Inferior parietal cortex (tissue), 1 donor: ENCODE measurements at regions not wholly inside any gene's neighbourhood (a gene's known extent, or its start where the extent isn't known, plus 50 kb on each side); places are given as distances from the start of the nearest gene placed in this dataset.

Experiments used
- DNase-seq: peaks from one replicate; pipeline ENCODE4 v3.0.0-alpha.2; 2016; ENCODE audit errors: extremely low spot score

GRCh38 chr4:13316354-13316753 is 167.8 kb downstream of the RAB28 start:
- DNase-seq: no peak

- no peak for DNase-seq
Observed at GRCh38 chr4:13313856-13314255, 170.3 kb downstream of the RAB28 start.

GRCh38 chr4:13312264-13312663 is 171.9 kb downstream of the RAB28 start:
- no peak for DNase-seq

- DNase-seq: no peak
Observed at GRCh38 chr4:13309751-13310150, 174.4 kb downstream of the RAB28 start.

GRCh38 chr4:13306356-13306755 is 177.8 kb downstream of the RAB28 start:
- DNase-seq: no peak

GRCh38 chr4:13302876-13303275 is 181.3 kb downstream of the RAB28 start:
- no peak for DNase-seq

GRCh38 chr4:13299343-13299742 is 184.8 kb downstream of the RAB28 start:
- no peak for DNase-seq

- no peak for DNase-seq
Observed at GRCh38 chr4:13298655-13299054, 185.5 kb downstream of the RAB28 start.

GRCh38 chr4:13296986-13297385 is 187.2 kb downstream of the RAB28 start:
- no peak for DNase-seq

GRCh38 chr4:13294961-13295605 is 189.1 kb downstream of the RAB28 start:
- DNase-seq: no peak

GRCh38 chr4:13292372-13292771 is 191.8 kb downstream of the RAB28 start:
- no peak for DNase-seq

GRCh38 chr4:13289391-13289790 is 194.7 kb downstream of the RAB28 start:
- no peak for DNase-seq

- no peak for DNase-seq
Observed at GRCh38 chr4:13285336-13285735, 198.8 kb downstream of the RAB28 start.

- DNase-seq: no peak
Observed at GRCh38 chr4:13284932-13285331, 199.2 kb downstream of the RAB28 start.

GRCh38 chr4:13276357-13276756 is 207.8 kb downstream of the RAB28 start:
- DNase-seq: no peak

GRCh38 chr4:13268703-13269102 is 215.4 kb downstream of the RAB28 start:
- DNase-seq: no peak

GRCh38 chr4:13268165-13268564 is 216.0 kb downstream of the RAB28 start:
- DNase-seq: no peak

- no peak for DNase-seq
Observed at GRCh38 chr4:13267091-13267490, 217.0 kb downstream of the RAB28 start.

GRCh38 chr4:13266687-13267086 is 217.5 kb downstream of the RAB28 start:
- DNase-seq: no peak

GRCh38 chr4:13263967-13264525 is 220.1 kb downstream of the RAB28 start:
- DNase-seq: no peak

- no peak for DNase-seq
Observed at GRCh38 chr4:13262816-13263215, 221.3 kb downstream of the RAB28 start.

- no peak for DNase-seq
Observed at GRCh38 chr4:13261486-13262257, 222.5 kb downstream of the RAB28 start.

GRCh38 chr4:13260513-13260912 is 223.6 kb downstream of the RAB28 start:
- DNase-seq: no peak
